Neuronal stem cell (in vitro differentiated cells): ENCODE measurements at regions not wholly inside any gene's neighbourhood (a gene's known extent, or its start where the extent isn't known, plus 50 kb on each side); places are given as distances from the start of the nearest gene placed in this dataset.

Source experiments
- DNase-seq: peaks from one replicate; pipeline ENCODE4 v3.0.0-alpha.2; 2013; ENCODE audit warnings: low spot score
- H2AFZ ChIP-seq: one replicate; pipeline ENCODE4 v1.6.1; 2013; ENCODE audit warnings: mild to moderate bottlenecking, low read length, inconsistent platforms
- H2AK5ac ChIP-seq: 2 replicates; pipeline ENCODE4 v1.6.1; 2013; ENCODE audit warnings: low read depth, mild to moderate bottlenecking, inconsistent platforms, low read length, moderate library complexity, mixed read lengths
- H2BK120ac ChIP-seq: 2 replicates; pipeline ENCODE4 v1.6.1; 2013; ENCODE audit warnings: low read depth, mild to moderate bottlenecking, inconsistent platforms, low read length, moderate library complexity, mixed read lengths
- H2BK12ac ChIP-seq: one replicate; pipeline ENCODE4 v1.6.1; 2013; ENCODE audit warnings: low read length, inconsistent platforms
- H2BK15ac ChIP-seq: 2 replicates; pipeline ENCODE4 v1.6.1; 2013; ENCODE audit warnings: mild to moderate bottlenecking, low read length, inconsistent platforms, mixed read lengths
- H2BK5ac ChIP-seq: one replicate; pipeline ENCODE4 v1.6.1; 2013; ENCODE audit warnings: inconsistent platforms, mild to moderate bottlenecking, low read length, moderate library complexity
- H3K14ac ChIP-seq: one replicate; pipeline ENCODE4 v1.6.1; 2013; ENCODE audit warnings: low read length, inconsistent platforms
- H3K18ac ChIP-seq: 2 replicates; pipeline ENCODE4 v1.6.1; 2013; ENCODE audit warnings: low read length, inconsistent platforms
- H3K23ac ChIP-seq: 2 replicates; pipeline ENCODE4 v1.6.1; 2013; ENCODE audit warnings: low read depth, mild to moderate bottlenecking, mixed read lengths, low read length, inconsistent platforms; ENCODE audit not compliant: poor library complexity
- H3K27ac ChIP-seq: replicated peaks from 3 replicates; pipeline ENCODE4 v1.5.1; 2013; ENCODE audit warnings: low read length, inconsistent platforms
- H3K27me3 ChIP-seq, 3 experiments: 2 replicates each; pipeline ENCODE4 v1.6.1; 2013; ENCODE audit warnings: low read length in 3 of 3, mild to moderate bottlenecking in 2 of 3, inconsistent platforms in 1 of 3, low read depth in 1 of 3, mixed read lengths in 1 of 3, moderate library complexity in 1 of 3; ENCODE audit not compliant: control insufficient read depth in 3 of 3, insufficient read depth in 3 of 3
- H3K36me3 ChIP-seq, 2 donors: replicated peaks in 1 of 2; 2 replicates each; pipeline ENCODE4 v1.6.1; 2013; ENCODE audit warnings: low read length in 2 of 2; ENCODE audit not compliant: control insufficient read depth in 2 of 2, insufficient read depth in 2 of 2
- H3K4ac ChIP-seq: 2 replicates; pipeline ENCODE4 v1.6.1; 2013; ENCODE audit warnings: inconsistent platforms, mild to moderate bottlenecking, low read length, moderate library complexity
- H3K4me1 ChIP-seq, 2 donors: 1 replicate in 1 of 2; 2 replicates in 1 of 2; pipeline ENCODE4 v1.6.1; 2013; ENCODE audit warnings: low read length in 2 of 2, low read depth in 1 of 2; ENCODE audit not compliant: control insufficient read depth in 2 of 2, insufficient read depth in 1 of 2
- H3K4me2 ChIP-seq: one replicate; pipeline ENCODE4 v1.6.1; 2013; ENCODE audit warnings: mild to moderate bottlenecking, low read length, inconsistent platforms; ENCODE audit not compliant: insufficient read depth, poor library complexity, severe bottlenecking
- H3K4me3 ChIP-seq, 2 donors: 2 replicates each; pipeline ENCODE4 v1.5.1; 2013; ENCODE audit warnings: low read length in 2 of 2, mild to moderate bottlenecking in 2 of 2, inconsistent platforms in 1 of 2, moderate library complexity in 1 of 2
- H3K79me1 ChIP-seq: one replicate; pipeline ENCODE4 v1.6.1; 2013; ENCODE audit warnings: low read depth, mild to moderate bottlenecking, inconsistent platforms, low read length, moderate library complexity
- H3K9ac ChIP-seq: one replicate; pipeline ENCODE4 v1.6.1; 2013; ENCODE audit warnings: mild to moderate bottlenecking, low read depth, low read length, inconsistent platforms; ENCODE audit not compliant: poor library complexity
- H3K9me3 ChIP-seq, 2 donors: replicated peaks in 1 of 2; 2 replicates each; pipeline versions ENCODE3 to v1.6.1; 2013; ENCODE audit warnings: low read length in 2 of 2, mild to moderate bottlenecking in 2 of 2, inconsistent platforms in 1 of 2, low read depth in 1 of 2, mixed read lengths in 1 of 2, moderate library complexity in 1 of 2; ENCODE audit not compliant: control insufficient read depth in 2 of 2, insufficient read depth in 1 of 2
- H4K8ac ChIP-seq: one replicate; pipeline ENCODE4 v1.6.1; 2013; ENCODE audit warnings: low read depth, mild to moderate bottlenecking, inconsistent platforms, low read length, moderate library complexity
- H4K91ac ChIP-seq: one replicate; pipeline ENCODE4 v1.6.1; 2013; ENCODE audit warnings: low read length, low read depth, mild to moderate bottlenecking, inconsistent platforms; ENCODE audit not compliant: poor library complexity
- WGBS, 2 donors: extraction: QIAGEN DNeasy Blood & Tissue Kit; methylation state at CpG; one replicate each; pipeline ENCODE4 v1.1.7; 2013; ENCODE audit warnings: missing lambda C conversion rate in 2 of 2, mixed read lengths in 1 of 2; ENCODE audit not compliant: insufficient read length in 2 of 2, insufficient replicate concordance in 1 of 2; ENCODE audit errors: extremely low coverage in 2 of 2; 5-methylcytosine and 5-hydroxymethylcytosine counted together

- Histone ChIP-seq H4K8ac (no peak overlapping the region), H4K91ac (no peak overlapping the region)
- WGBS, 2 donors, result no CpG with 5 or more reads among the region's 1 CpG
These were observed 342.6 kb upstream of the E2F7 start for GRCh38 chr12:77407931-77408330.

GRCh38 chr12:77406219-77406905 lies 341.0 kb upstream of the E2F7 start:
- Histone ChIP-seq H3K4me3 (no peak overlapping the region), H3K79me1 (no peaks in the 10 kb centered on the region), H2BK15ac (no peak overlapping the region), H2BK12ac (no peak overlapping the region), H2AK5ac (no peak overlapping the region), H4K91ac (no peak overlapping the region), H3K14ac (no peak overlapping the region), H3K23ac (no peak overlapping the region), H3K27me3 (no peaks in the 10 kb centered on the region), H3K4me1 (no peaks in the 10 kb centered on the region), H2AFZ (no peak overlapping the region), H2BK120ac (no peak overlapping the region), H3K4me2 (no peak overlapping the region), H3K4ac (no peak overlapping the region), H3K27ac (no peak overlapping the region), H3K36me3 (no peaks in the 10 kb centered on the region), H3K18ac (no peak overlapping the region), H3K9me3 (no peaks in the 10 kb centered on the region), H2BK5ac (no peak overlapping the region), H4K8ac (no peak overlapping the region), H3K9ac (no peak overlapping the region)
- DNase-seq, result no peak
- WGBS, 2 donors, result no CpG with 5 or more reads among the region's 4 CpGs

More at GRCh38 chr12:77407931-77408330, 342.6 kb upstream of the E2F7 start:
- DNase-seq, result no peak
- Histone ChIP-seq H3K27ac (no peak overlapping the region), H3K4me1 (no peaks in the 10 kb centered on the region), H3K4ac (no peak overlapping the region), H3K36me3 (no peaks in the 10 kb centered on the region), H3K4me3 (no peak overlapping the region), H3K23ac (no peak overlapping the region), H2BK15ac (no peak overlapping the region), H2BK5ac (no peak overlapping the region), H3K9me3 (no peaks in the 10 kb centered on the region), H2BK120ac (no peak overlapping the region), H3K18ac (no peak overlapping the region), H3K14ac (no peak overlapping the region), H3K9ac (no peak overlapping the region), H2AK5ac (no peak overlapping the region), H2BK12ac (no peak overlapping the region), H3K79me1 (no peaks in the 10 kb centered on the region), H2AFZ (no peak overlapping the region), H3K4me2 (no peak overlapping the region), H3K27me3 (no peaks in the 10 kb centered on the region)

- no peak overlapping the region for H2BK12ac ChIP-seq
- no peak overlapping the region for H3K14ac ChIP-seq
- no peak overlapping the region for H3K4ac ChIP-seq
- no peak overlapping the region for H3K9ac ChIP-seq
- H4K91ac ChIP-seq, result no peak overlapping the region
- no peaks in the 10 kb centered on the region for H3K79me1 ChIP-seq
- no peak overlapping the region for H2BK15ac ChIP-seq
- no peak overlapping the region for H3K4me3 ChIP-seq
- DNase-seq, result no peak
- H3K23ac ChIP-seq, result no peak overlapping the region
- no peaks in the 10 kb centered on the region for H3K36me3 ChIP-seq
- no peak overlapping the region for H2BK5ac ChIP-seq
- H2BK120ac ChIP-seq, result no peak overlapping the region
- no peak overlapping the region for H3K4me2 ChIP-seq
- no peak overlapping the region for H2AK5ac ChIP-seq
- H3K4me1 ChIP-seq, result no peaks in the 10 kb centered on the region
- no peak overlapping the region for H3K27ac ChIP-seq
- H2AFZ ChIP-seq, result no peak overlapping the region
- WGBS, 2 donors, result no CpG with 5 or more reads among the region's 1 CpG
- H3K9me3 ChIP-seq, result no peaks in the 10 kb centered on the region
- H3K18ac ChIP-seq, result no peak overlapping the region
- no peak overlapping the region for H4K8ac ChIP-seq
- no peaks in the 10 kb centered on the region for H3K27me3 ChIP-seq
These were observed 337.3 kb upstream of the E2F7 start for GRCh38 chr12:77402716-77403115.

GRCh38 chr12:77401770-77402081 lies 336.4 kb upstream of the E2F7 start:
- Histone ChIP-seq H2BK120ac (no peak overlapping the region), H2AK5ac (no peak overlapping the region)

More at GRCh38 chr12:77401770-77402081, 336.4 kb upstream of the E2F7 start:
- no peak overlapping the region for H4K8ac ChIP-seq
- no peaks in the 10 kb centered on the region for H3K79me1 ChIP-seq
- no peaks in the 10 kb centered on the region for H3K4me1 ChIP-seq
- H2BK5ac ChIP-seq, result no peak overlapping the region
- no peak overlapping the region for H3K4me3 ChIP-seq
- H2BK15ac ChIP-seq, result no peak overlapping the region
- H3K9me3 ChIP-seq, result no peaks in the 10 kb centered on the region
- no peak overlapping the region for H2AFZ ChIP-seq
- H3K14ac ChIP-seq, result no peak overlapping the region
- no peak overlapping the region for H3K4ac ChIP-seq
- no peaks in the 10 kb centered on the region for H3K36me3 ChIP-seq
- H2BK12ac ChIP-seq, result no peak overlapping the region
- H4K91ac ChIP-seq, result no peak overlapping the region
- H3K27ac ChIP-seq, result no peak overlapping the region
- no peak overlapping the region for H3K4me2 ChIP-seq
- H3K27me3 ChIP-seq, result no peaks in the 10 kb centered on the region
- H3K23ac ChIP-seq, result no peak overlapping the region
- H3K18ac ChIP-seq, result no peak overlapping the region
- no peak for DNase-seq
- H3K9ac ChIP-seq, result no peak overlapping the region
